Spinal cord (tissue), 9 donors: ENCODE measurements at regions not wholly inside any gene's neighbourhood (a gene's known extent, or its start where the extent isn't known, plus 50 kb on each side); places are given as distances from the start of the nearest gene placed in this dataset.

Source experiments
- DNase-seq, 6 donors: peaks; one replicate each; pipeline versions ENCODE4 v3.0.0 to v3.0.0-alpha.2; 2013 to 2015; ENCODE audit warnings: low spot score in 6 of 6, low read depth in 4 of 6
- H3K27ac ChIP-seq: one replicate; pipeline ENCODE4 v1.5.1; 2013; ENCODE audit warnings: low read depth, low read length, control low read depth
- H3K27me3 ChIP-seq: one replicate; pipeline ENCODE4 v1.6.1; 2013; ENCODE audit warnings: low read length; ENCODE audit not compliant: control insufficient read depth, insufficient read depth
- H3K36me3 ChIP-seq: one replicate; pipeline ENCODE4 v1.6.1; 2013; ENCODE audit warnings: low read length; ENCODE audit not compliant: control insufficient read depth, insufficient read depth
- H3K4me1 ChIP-seq: one replicate; pipeline ENCODE4 v1.6.1; 2013; ENCODE audit warnings: low read length; ENCODE audit not compliant: control insufficient read depth, insufficient read depth
- H3K4me3 ChIP-seq: one replicate; pipeline ENCODE4 v1.5.1; 2013; ENCODE audit warnings: low read depth, low read length, control low read depth
- H3K9me3 ChIP-seq: one replicate; pipeline ENCODE4 v1.6.1; 2013; ENCODE audit warnings: low read length; ENCODE audit not compliant: control insufficient read depth, insufficient read depth
- WGBS: methylation state at CpG from one replicate; pipeline ENCODE4 v1.1.5; 2013; ENCODE audit warnings: missing lambda C conversion rate; ENCODE audit not compliant: insufficient coverage; 5-methylcytosine and 5-hydroxymethylcytosine counted together
- donor health status: healthy.

DNA sequence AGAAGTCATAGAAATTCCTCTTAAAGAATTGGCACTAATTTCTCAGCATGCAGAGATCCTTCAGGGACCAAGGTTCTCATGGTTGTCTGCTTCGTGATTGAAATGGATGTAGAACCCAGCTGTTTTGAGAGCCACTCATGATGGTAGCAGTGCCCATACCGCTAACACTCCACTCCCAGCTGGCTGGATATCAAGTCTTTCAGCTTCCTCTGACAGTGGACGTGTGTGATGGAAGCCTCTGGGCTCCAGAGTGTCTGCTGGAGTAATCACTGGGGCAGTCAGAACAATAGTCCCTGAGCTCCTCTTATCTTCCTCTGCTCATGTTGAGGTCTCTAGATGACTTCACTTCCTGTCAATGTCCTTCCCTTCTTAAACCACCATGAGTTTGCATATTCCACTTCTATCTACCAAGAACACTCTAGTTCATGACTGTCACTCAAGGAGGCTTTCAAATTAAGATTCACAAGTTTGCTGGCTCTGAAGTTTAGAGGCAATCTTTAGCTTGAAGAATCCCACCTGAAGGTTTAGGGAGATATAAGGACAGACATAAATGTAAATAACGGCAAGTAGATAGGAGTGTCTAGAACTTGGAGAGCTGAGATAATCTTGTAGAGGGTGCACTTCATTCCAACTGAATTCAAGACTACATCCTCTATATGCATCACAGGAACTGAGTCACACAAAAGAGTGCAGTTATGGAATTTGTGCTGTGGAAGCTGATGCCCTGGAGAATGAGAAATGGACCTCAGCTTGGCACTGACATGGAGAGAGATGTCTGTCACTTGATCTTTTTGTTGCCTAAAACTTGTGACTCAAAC lies 64.5 kb upstream of the WDR1 start:
- H3K27ac ChIP-seq = no peak overlapping the region
- DNase-seq = no peak
- no peaks in the 10 kb centered on the region for H3K36me3 ChIP-seq
- no peaks in the 10 kb centered on the region for H3K4me1 ChIP-seq
- no peaks in the 10 kb centered on the region for H3K9me3 ChIP-seq
- no peak overlapping the region for H3K4me3 ChIP-seq
- 76% methylated on average over 2 of the region's 4 CpGs for WGBS
- no peaks in the 10 kb centered on the region for H3K27me3 ChIP-seq

- H3K27me3 ChIP-seq = no peaks in the 10 kb centered on the region
- H3K9me3 ChIP-seq = no peaks in the 10 kb centered on the region
- WGBS = no CpG with 5 or more reads among the region's 1 CpG
- H3K4me3 ChIP-seq = no peak overlapping the region
- H3K36me3 ChIP-seq = no peaks in the 10 kb centered on the region
- H3K4me1 ChIP-seq = no peaks in the 10 kb centered on the region
- no peak overlapping the region for H3K27ac ChIP-seq
- DNase-seq = no peak
Measured at GRCh38 chr4:10180603-10180926, 64.0 kb upstream of the WDR1 start.

DNA sequence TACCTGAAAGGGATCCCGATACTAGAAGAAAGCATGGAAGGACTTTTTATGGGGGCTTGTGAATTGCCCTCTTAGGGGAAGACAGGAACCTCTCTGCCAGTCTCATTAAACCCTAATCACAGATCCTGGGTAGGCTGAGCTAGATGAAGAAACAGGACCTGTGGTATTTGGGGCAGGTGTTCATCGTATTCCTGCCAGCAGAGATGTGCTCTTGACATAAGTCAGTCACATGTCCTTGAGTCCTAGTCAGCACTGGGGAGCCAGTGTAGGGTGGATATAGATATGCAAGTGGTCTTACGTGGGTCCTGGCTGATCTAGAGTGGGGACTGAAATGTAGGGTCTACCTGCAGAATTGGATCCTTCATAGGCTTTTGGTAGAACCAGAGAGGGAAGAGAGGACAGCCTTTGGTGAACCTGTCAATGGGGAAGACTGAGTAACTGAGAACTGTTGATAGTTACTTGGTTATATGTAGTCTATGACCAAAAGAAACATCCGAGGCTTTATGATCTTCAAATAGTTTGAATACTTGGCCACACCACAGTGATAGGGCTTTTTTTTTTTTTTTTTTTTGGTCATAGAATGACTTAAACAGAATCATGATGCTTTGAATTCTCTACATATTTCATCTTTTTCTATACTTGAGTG lies 63.5 kb upstream of the WDR1 start:
- H3K4me1 ChIP-seq = no peaks in the 10 kb centered on the region
- 87% methylated on average over 2 of the region's 4 CpGs for WGBS
- H3K9me3 ChIP-seq = no peaks in the 10 kb centered on the region
- H3K27me3 ChIP-seq = no peaks in the 10 kb centered on the region
- H3K36me3 ChIP-seq = no peaks in the 10 kb centered on the region
- no peak overlapping the region for H3K27ac ChIP-seq
- no peak overlapping the region for H3K4me3 ChIP-seq
- no peak for DNase-seq

DNA sequence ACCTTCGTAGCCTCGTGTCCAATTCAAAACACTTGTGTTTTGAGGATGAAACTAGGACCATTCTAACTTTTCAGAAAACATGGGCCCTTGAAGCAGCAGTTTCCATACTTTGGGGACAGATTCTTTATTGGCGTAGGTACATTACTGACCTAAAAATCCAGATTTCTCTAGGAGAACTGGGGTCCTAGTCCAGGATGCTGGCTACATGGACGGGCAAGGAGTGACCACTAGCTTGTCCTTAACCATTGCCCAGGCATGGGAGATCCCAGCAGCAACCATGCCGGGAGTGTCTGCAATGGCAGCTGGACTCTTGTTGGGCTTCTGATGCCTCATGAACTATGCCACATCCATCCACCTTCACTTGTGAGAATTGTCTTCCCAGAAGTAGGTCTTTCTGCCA lies 62.2 kb upstream of the WDR1 start:
- Histone ChIP-seq H3K36me3 (no peaks in the 10 kb centered on the region), H3K27ac (no peak overlapping the region), H3K9me3 (no peaks in the 10 kb centered on the region), H3K27me3 (no peaks in the 10 kb centered on the region), H3K4me3 (no peak overlapping the region), H3K4me1 (no peaks in the 10 kb centered on the region)
- DNase-seq = no peak
- 84% methylated on average over 4 of the region's 5 CpGs for WGBS

DNA sequence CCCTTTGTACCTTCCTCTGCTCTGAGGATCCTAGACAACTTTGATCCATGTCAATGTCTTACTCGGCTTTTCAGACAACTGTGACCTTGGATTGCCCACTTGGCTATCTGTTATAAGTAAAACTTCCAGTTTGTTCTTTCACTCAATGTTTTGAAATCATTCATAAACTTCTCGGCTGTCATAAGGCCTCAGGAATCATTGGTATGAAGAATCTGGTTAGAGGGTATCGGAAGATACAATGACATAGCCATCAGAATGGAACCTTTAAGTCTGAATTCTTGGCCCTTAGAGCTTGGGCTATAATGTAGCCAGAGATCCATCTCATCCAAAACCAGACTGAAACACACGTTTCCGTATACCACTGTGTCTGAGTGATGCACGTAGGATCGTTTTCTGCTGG lies 59.0 kb upstream of the WDR1 start:
- H3K9me3 ChIP-seq = no peaks in the 10 kb centered on the region
- peaks cover 5% of the 10 kb centered on the region for H3K4me1 ChIP-seq
- DNase-seq = no peak
- no peak overlapping the region for H3K27ac ChIP-seq
- no peak overlapping the region for H3K4me3 ChIP-seq
- no peaks in the 10 kb centered on the region for H3K27me3 ChIP-seq
- no peaks in the 10 kb centered on the region for H3K36me3 ChIP-seq
- 85% methylated on average over 5 of the region's 7 CpGs for WGBS

DNA sequence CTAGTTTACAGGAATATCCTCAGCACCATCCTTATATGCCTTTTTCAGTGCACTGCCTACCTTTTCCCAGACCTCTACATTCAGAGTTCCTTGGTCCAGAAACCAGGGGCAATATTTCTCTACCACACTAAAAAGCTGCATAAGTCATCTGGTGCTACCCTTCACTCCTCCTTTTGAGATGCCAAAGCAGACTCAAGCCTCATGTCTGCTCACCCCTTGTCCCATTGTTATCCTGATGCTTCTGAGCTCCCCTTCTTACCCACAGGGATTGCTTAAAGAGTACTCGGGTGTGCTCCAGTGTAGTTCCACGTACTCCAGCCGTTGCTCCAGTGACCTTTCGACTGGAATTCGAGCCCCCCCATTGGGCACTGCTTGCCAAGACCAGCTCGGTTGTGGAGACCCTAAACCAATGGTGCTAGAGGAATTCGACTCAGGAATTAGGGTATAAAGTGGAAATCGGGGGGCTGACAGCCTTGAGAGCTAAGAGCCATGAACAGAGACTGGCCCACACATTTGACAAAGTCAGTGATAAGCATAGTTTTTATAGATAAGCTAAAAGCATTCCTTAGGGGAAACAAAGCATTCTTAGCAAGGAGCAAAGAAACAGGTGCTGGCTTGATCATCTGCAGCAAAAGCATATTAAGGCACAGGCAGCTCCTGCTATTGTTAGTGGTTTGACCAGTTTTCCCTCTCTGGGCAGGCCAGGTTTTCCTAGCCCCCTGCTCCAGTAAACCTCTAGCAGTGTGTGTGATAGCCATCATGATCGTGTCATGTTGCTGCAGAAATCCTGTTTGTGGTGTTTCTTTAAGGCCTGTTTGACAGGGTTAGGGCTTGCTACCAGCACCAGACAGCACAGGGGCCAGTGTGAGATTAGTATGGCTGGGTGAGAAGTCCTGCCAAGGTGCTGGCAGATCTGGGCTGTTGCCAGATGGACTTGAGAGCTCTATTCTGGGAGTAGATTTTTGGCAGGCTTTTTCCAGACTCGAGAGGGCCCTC lies 57.5 kb upstream of the WDR1 start:
- no peak overlapping the region for H3K4me3 ChIP-seq
- no peak overlapping the region for H3K27ac ChIP-seq
- H3K9me3 ChIP-seq = no peaks in the 10 kb centered on the region
- no peaks in the 10 kb centered on the region for H3K27me3 ChIP-seq
- no peaks in the 10 kb centered on the region for H3K36me3 ChIP-seq
- WGBS = 77% methylated on average over 7 of the region's 10 CpGs
- H3K4me1 ChIP-seq = peaks cover 5% of the 10 kb centered on the region
- peak in 2 of 6 donors; percentile 44 to 55 for DNase-seq

- WGBS = no CpG with 5 or more reads among the region's 9 CpGs
- Histone ChIP-seq H3K4me1 (peaks cover 5% of the 10 kb centered on the region), H3K36me3 (no peaks in the 10 kb centered on the region), H3K27ac (no peak overlapping the region), H3K4me3 (no peak overlapping the region), H3K9me3 (no peaks in the 10 kb centered on the region), H3K27me3 (no peaks in the 10 kb centered on the region)
- peak in 2 of 6 donors; percentile 16 to 65 for DNase-seq
Measured at GRCh38 chr4:10173037-10173753, 56.6 kb upstream of the WDR1 start.

- Histone ChIP-seq H3K36me3 (no peaks in the 10 kb centered on the region), H3K27ac (no peak overlapping the region), H3K4me3 (no peak overlapping the region), H3K27me3 (no peaks in the 10 kb centered on the region), H3K9me3 (no peaks in the 10 kb centered on the region), H3K4me1 (peaks cover 5% of the 10 kb centered on the region)
- peak in 2 of 6 donors; percentile 9 to 38 for DNase-seq
- 51% methylated on average over 11 of the region's 12 CpGs for WGBS
Measured at GRCh38 chr4:10172278-10172921, 55.8 kb upstream of the WDR1 start.

- 88% methylated on average over 3 of the region's 3 CpGs for WGBS
- H3K4me1 ChIP-seq = peaks cover 5% of the 10 kb centered on the region
- no peak for DNase-seq
- no peaks in the 10 kb centered on the region for H3K36me3 ChIP-seq
- no peaks in the 10 kb centered on the region for H3K27me3 ChIP-seq
- H3K9me3 ChIP-seq = no peaks in the 10 kb centered on the region
- no peak overlapping the region for H3K27ac ChIP-seq
- no peak overlapping the region for H3K4me3 ChIP-seq
Measured at GRCh38 chr4:10171055-10171454, 54.5 kb upstream of the WDR1 start.
